Mesendoderm (in vitro differentiated cells): ENCODE measurements at regions not wholly inside any gene's neighbourhood (a gene's known extent, or its start where the extent isn't known, plus 50 kb on each side); places are given as distances from the start of the nearest gene placed in this dataset.
A peak's percentile ranks its signal among the peaks of the same experiment; 100 is the strongest.

Experiments used
- DNase-seq: peaks from one replicate; pipeline ENCODE4 v3.0.0; 2013
- H2AK5ac ChIP-seq: 2 replicates; pipeline ENCODE4 v1.6.1; 2013; ENCODE audit warnings: low read length, inconsistent platforms
- H2BK120ac ChIP-seq: 2 replicates; pipeline ENCODE4 v1.6.1; 2013; ENCODE audit warnings: low read depth, mild to moderate bottlenecking, low read length, moderate library complexity, mixed read lengths
- H2BK15ac ChIP-seq: replicated peaks from 2 replicates; pipeline ENCODE4 v1.6.1; 2013; ENCODE audit warnings: low read depth, mild to moderate bottlenecking, moderate library complexity
- H2BK5ac ChIP-seq: 2 replicates; pipeline ENCODE4 v1.6.1; 2013; ENCODE audit warnings: low read length, inconsistent platforms
- H3K18ac ChIP-seq: 2 replicates; pipeline ENCODE4 v1.6.1; 2013; ENCODE audit warnings: mild to moderate bottlenecking, low read length, mixed read lengths
- H3K23ac ChIP-seq: one replicate; pipeline ENCODE4 v1.6.1; 2013; ENCODE audit warnings: low read length
- H3K27ac ChIP-seq: 2 replicates; pipeline ENCODE4 v1.5.1; 2013; ENCODE audit warnings: low read depth, mild to moderate bottlenecking, inconsistent platforms, low read length, moderate library complexity
- H3K27me3 ChIP-seq: 2 replicates; pipeline ENCODE4 v1.6.1; 2013; ENCODE audit warnings: low read length, control low read depth, mild to moderate bottlenecking, inconsistent platforms; ENCODE audit not compliant: insufficient read depth, poor library complexity
- H3K36me3 ChIP-seq: 2 replicates; pipeline ENCODE4 v1.6.1; 2013; ENCODE audit warnings: low read length, inconsistent platforms; ENCODE audit not compliant: control insufficient read depth, insufficient read depth
- H3K4ac ChIP-seq: one replicate; pipeline ENCODE4 v1.6.1; 2013; ENCODE audit warnings: low read depth, mild to moderate bottlenecking, low read length, moderate library complexity
- H3K4me1 ChIP-seq: 2 replicates; pipeline ENCODE4 v1.6.1; 2013; ENCODE audit warnings: low read depth, low read length, inconsistent platforms; ENCODE audit not compliant: control insufficient read depth
- H3K4me2 ChIP-seq: 2 replicates; pipeline ENCODE4 v1.6.1; 2013; ENCODE audit warnings: low read length
- H3K4me3 ChIP-seq: 2 replicates; pipeline ENCODE4 v1.5.1; 2013; ENCODE audit warnings: mild to moderate bottlenecking, low read length
- H3K56ac ChIP-seq: one replicate; pipeline ENCODE4 v1.6.1; 2013; ENCODE audit warnings: low read length
- H3K79me1 ChIP-seq: 2 replicates; pipeline ENCODE4 v1.6.1; 2013; ENCODE audit warnings: low read length, inconsistent platforms
- H3K79me2 ChIP-seq: 2 replicates; pipeline ENCODE4 v1.6.1; 2013; ENCODE audit warnings: mild to moderate bottlenecking, low read length; ENCODE audit not compliant: control insufficient read depth, insufficient read depth
- H3K9ac ChIP-seq: 2 replicates; pipeline ENCODE4 v1.6.1; 2013; ENCODE audit warnings: low read length, inconsistent platforms
- H4K5ac ChIP-seq: one replicate; pipeline ENCODE4 v1.6.1; 2013; ENCODE audit warnings: low read length
- H4K8ac ChIP-seq: one replicate; pipeline ENCODE4 v1.6.1; 2013; ENCODE audit warnings: low read depth, mild to moderate bottlenecking, control low read depth, low read length, moderate library complexity
- WGBS: extraction: QIAGEN DNeasy Blood & Tissue Kit; methylation state at CpG from one replicate; pipeline ENCODE4 v1.1.7; 2013; ENCODE audit warnings: low lambda C conversion rate, missing lambda C conversion rate; ENCODE audit not compliant: insufficient coverage; ENCODE audit errors: extremely low coverage; 5-methylcytosine and 5-hydroxymethylcytosine counted together

DNA sequence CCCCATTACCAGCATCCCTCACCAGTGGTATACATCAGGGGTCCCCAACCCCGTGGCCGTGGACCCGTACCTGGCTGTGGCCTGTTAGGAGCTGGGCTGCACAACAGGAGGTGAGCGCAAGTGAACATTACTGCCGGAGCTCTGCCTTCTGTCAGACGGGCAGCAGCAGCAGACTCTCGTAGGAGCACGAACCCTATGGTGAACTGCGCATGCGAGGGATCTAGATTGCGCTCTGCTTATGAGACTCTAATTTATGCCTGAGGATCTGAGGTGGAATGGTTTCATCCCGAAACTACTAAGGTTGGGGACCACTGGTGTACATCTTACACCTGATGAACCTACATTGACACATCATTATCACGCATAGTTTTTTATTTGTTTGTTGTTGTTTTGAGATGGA lies 52.8 kb upstream of the DHX15 start:
- H2BK120ac ChIP-seq, result no peak overlapping the region
- no peaks in the 10 kb centered on the region for H3K79me2 ChIP-seq
- H3K9ac ChIP-seq, result no peak overlapping the region
- H3K4me1 ChIP-seq, result no peaks in the 10 kb centered on the region
- no peak for DNase-seq
- no peak overlapping the region for H3K56ac ChIP-seq
- H3K4me3 ChIP-seq, result no peak overlapping the region
- WGBS, result no CpG with 5 or more reads among the region's 13 CpGs
- H3K27me3 ChIP-seq, result no peaks in the 10 kb centered on the region
- H3K23ac ChIP-seq, result no peak overlapping the region
- no peaks in the 10 kb centered on the region for H3K36me3 ChIP-seq
- no peak overlapping the region for H3K18ac ChIP-seq
- H3K4me2 ChIP-seq, result no peak overlapping the region
- H3K79me1 ChIP-seq, result no peaks in the 10 kb centered on the region
- no peak overlapping the region for H3K4ac ChIP-seq
- H4K8ac ChIP-seq, result no peak overlapping the region
- no peak overlapping the region for H2BK15ac ChIP-seq
- H3K27ac ChIP-seq, result no peak overlapping the region
- H2BK5ac ChIP-seq, result no peak overlapping the region
- H4K5ac ChIP-seq, result no peak overlapping the region
- no peak overlapping the region for H2AK5ac ChIP-seq

DNA sequence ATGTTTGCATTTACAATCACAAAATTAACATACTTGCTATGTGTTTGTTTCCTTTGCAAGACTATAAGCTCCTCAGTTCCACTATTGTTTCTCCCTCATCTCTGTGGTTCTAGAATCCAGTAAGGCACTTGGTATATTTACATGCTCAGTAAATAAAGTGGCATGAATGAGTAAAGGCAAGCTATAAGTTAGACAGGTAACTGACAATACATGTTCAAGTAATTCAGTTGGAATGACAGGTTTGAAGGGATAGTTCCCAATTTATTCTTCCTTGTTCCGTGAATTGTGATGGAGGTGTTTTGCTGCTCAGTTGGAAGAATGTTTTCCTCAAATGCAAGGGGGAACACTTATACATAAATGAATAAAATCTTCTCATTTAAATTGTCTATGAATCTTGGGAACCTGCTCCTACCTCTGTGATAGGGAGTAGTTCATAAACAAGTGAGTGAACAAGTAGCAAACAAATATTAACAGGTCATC lies 54.1 kb upstream of the DHX15 start:
- Histone ChIP-seq H3K4me2 (no peak overlapping the region), H3K4ac (no peak overlapping the region), H3K27me3 (no peaks in the 10 kb centered on the region), H2BK120ac (no peak overlapping the region), H2AK5ac (no peak overlapping the region), H3K4me3 (no peak overlapping the region), H3K79me1 (no peaks in the 10 kb centered on the region), H3K79me2 (no peaks in the 10 kb centered on the region), H3K18ac (no peak overlapping the region), H2BK5ac (no peak overlapping the region), H4K8ac (no peak overlapping the region), H3K4me1 (no peaks in the 10 kb centered on the region), H3K27ac (no peak overlapping the region), H2BK15ac (no peak overlapping the region), H3K56ac (no peak overlapping the region), H3K9ac (no peak overlapping the region), H4K5ac (no peak overlapping the region), H3K23ac (no peak overlapping the region), H3K36me3 (no peaks in the 10 kb centered on the region)
- DNase-seq, result no peak
- no CpG with 5 or more reads among the region's 1 CpG for WGBS

DNA sequence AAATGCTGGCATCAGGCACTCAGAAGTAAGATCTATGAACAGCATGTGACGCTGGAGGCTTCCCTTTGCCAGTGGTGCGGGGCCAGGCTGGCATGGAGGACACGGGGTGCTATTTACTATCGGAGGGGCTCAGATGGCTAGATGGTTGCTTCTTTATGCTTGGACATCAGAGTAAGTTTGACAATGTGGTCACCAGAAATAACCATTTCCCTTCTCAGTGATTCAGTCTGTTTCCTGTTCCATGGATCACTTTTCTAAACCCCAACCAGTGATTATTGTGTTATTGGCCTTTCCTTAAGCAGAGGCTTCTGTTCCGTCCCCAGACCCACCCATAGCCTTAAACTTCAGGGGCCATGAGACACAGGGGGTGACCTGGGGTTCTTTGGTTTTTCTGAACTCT lies 55.4 kb upstream of the DHX15 start:
- Histone ChIP-seq H3K4me2 (no peak overlapping the region), H3K79me2 (no peaks in the 10 kb centered on the region), H4K8ac (no peak overlapping the region), H3K9ac (no peak overlapping the region), H3K56ac (no peak overlapping the region), H3K79me1 (no peaks in the 10 kb centered on the region), H2BK5ac (no peak overlapping the region), H3K4ac (no peak overlapping the region), H3K27ac (no peak overlapping the region), H4K5ac (no peak overlapping the region), H2BK15ac (no peak overlapping the region), H3K18ac (no peak overlapping the region), H2AK5ac (no peak overlapping the region), H3K4me1 (no peaks in the 10 kb centered on the region), H3K4me3 (no peak overlapping the region), H2BK120ac (no peak overlapping the region), H3K23ac (no peak overlapping the region), H3K36me3 (no peaks in the 10 kb centered on the region), H3K27me3 (no peaks in the 10 kb centered on the region)
- no peak for DNase-seq
- no CpG with 5 or more reads among the region's 5 CpGs for WGBS

DNA sequence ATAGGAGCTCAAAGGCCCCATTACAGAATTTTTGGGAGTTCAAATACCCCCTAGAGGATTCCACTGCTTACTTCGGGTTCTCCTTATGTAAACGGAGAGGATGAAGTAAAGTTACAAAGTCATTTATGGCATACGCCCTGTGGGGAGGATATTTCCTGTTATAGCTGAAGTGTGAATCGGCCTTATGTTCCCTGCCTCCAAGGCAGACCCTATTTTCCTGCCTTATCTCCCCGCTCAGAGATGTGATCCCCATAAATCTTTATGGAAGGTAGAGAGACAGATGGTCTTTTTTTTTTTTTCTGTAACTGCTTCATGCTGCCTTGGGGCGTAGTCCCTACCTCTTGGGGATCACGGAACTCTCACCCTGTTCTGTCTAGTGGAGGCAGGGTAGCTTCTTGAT lies 56.0 kb upstream of the DHX15 start:
- WGBS, result no CpG with 5 or more reads among the region's 7 CpGs
- Histone ChIP-seq H3K9ac (no peak overlapping the region), H3K18ac (no peak overlapping the region), H3K27me3 (no peaks in the 10 kb centered on the region), H2BK15ac (no peak overlapping the region), H2BK5ac (no peak overlapping the region), H4K5ac (no peak overlapping the region), H3K79me2 (no peaks in the 10 kb centered on the region), H3K4me2 (no peak overlapping the region), H3K79me1 (no peaks in the 10 kb centered on the region), H3K4ac (no peak overlapping the region), H3K27ac (no peak overlapping the region), H2BK120ac (no peak overlapping the region), H3K4me1 (no peaks in the 10 kb centered on the region), H3K56ac (no peak overlapping the region), H3K4me3 (no peak overlapping the region), H3K23ac (no peak overlapping the region), H4K8ac (no peak overlapping the region), H3K36me3 (no peaks in the 10 kb centered on the region), H2AK5ac (no peak overlapping the region)
- DNase-seq, result no peak

DNA sequence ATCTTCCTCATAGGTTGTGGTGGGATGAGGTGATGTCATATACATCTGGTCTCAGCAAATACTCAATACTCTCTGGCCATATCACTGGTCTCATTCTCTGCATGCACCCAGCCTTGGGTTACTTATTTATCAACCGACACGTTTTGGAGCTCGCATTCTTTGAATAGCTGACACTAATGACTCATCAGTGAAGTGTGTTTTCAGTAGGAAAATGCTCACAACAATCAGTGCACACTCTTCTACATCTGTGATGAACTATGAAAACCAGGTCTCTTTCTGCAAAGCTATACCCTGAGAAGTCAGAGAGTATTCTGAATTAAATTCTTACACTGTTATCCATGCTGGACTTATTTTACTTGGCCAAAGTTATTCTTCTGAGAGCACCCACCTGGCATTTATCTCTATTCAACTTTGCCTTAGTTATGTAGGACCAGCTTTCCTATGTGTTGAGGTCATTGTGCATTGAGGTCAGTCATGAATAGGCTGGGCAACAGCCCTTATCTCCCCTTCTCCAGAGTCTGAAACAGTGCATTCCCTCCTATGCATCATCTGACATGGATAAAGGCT lies 58.7 kb upstream of the DHX15 start:
- H3K27me3 ChIP-seq, result no peaks in the 10 kb centered on the region
- no peak overlapping the region for H2BK120ac ChIP-seq
- H3K9ac ChIP-seq, result no peak overlapping the region
- H2BK5ac ChIP-seq, result no peak overlapping the region
- no peak overlapping the region for H3K4me2 ChIP-seq
- H3K79me1 ChIP-seq, result no peaks in the 10 kb centered on the region
- no peaks in the 10 kb centered on the region for H3K4me1 ChIP-seq
- no peak overlapping the region for H4K5ac ChIP-seq
- H3K4me3 ChIP-seq, result no peak overlapping the region
- H3K79me2 ChIP-seq, result no peaks in the 10 kb centered on the region
- no peak overlapping the region for H3K4ac ChIP-seq
- no peak overlapping the region for H3K23ac ChIP-seq
- H4K8ac ChIP-seq, result no peak overlapping the region
- no peak overlapping the region for H3K27ac ChIP-seq
- H2BK15ac ChIP-seq, result no peak overlapping the region
- no peak overlapping the region for H2AK5ac ChIP-seq
- WGBS, result no CpG with 5 or more reads among the region's 3 CpGs
- no peaks in the 10 kb centered on the region for H3K36me3 ChIP-seq
- H3K18ac ChIP-seq, result no peak overlapping the region
- DNase-seq, result peak; percentile 71
- no peak overlapping the region for H3K56ac ChIP-seq
